Activated CD4-positive, CD25-positive, alpha-beta regulatory T cell treated with anti-CD3 and anti-CD28 coated beads, Interleukin-2, amount 50 U/mL, for 16 hours (primary cell): ENCODE measurements at regions not wholly inside any gene's neighbourhood (a gene's known extent, or its start where the extent isn't known, plus 50 kb on each side); places are given as distances from the start of the nearest gene placed in this dataset.
"Not testable (repeated sequence)": the region's sequence is repeated elsewhere in the genome, so short reads cannot be mapped to it uniquely, and the experiment has no call there.

Source experiments
- DNase-seq: peaks from one replicate; pipeline ENCODE4 v3.0.0-alpha.2; 2020; ENCODE audit warnings: low read depth, low spot score

GRCh38 chr10:45056806-45057205 is 56.1 kb downstream of the ZNF22 start:
- DNase-seq, result not testable (repeated sequence)

GRCh38 chr10:45058580-45058979 is 57.9 kb downstream of the ZNF22 start:
- no peak for DNase-seq

GRCh38 chr10:45058992-45059561 is 58.4 kb downstream of the ZNF22 start:
- no peak for DNase-seq

GRCh38 chr10:45059632-45060031 is 58.9 kb downstream of the ZNF22 start:
- DNase-seq, result no peak

- DNase-seq, result no peak
Observed at GRCh38 chr10:45061982-45062381, 61.3 kb downstream of the ZNF22 start.

GRCh38 chr10:45063591-45064231 is 63.0 kb downstream of the ZNF22 start:
- no peak for DNase-seq

GRCh38 chr10:45064998-45065397 is 64.3 kb downstream of the ZNF22 start:
- no peak for DNase-seq

GRCh38 chr10:45071043-45071813 is 70.5 kb downstream of the ZNF22 start:
- no peak for DNase-seq

GRCh38 chr10:45075216-45075615 is 74.5 kb downstream of the ZNF22 start:
- DNase-seq, result no peak

GRCh38 chr10:45075826-45076380 is 75.2 kb downstream of the ZNF22 start:
- DNase-seq, result no peak

GRCh38 chr10:45076891-45077290 is 76.2 kb downstream of the ZNF22 start:
- no peak for DNase-seq

- DNase-seq, result no peak
Observed at GRCh38 chr10:45080331-45080730, 79.6 kb downstream of the ZNF22 start.

GRCh38 chr10:45082176-45082575 is 81.5 kb downstream of the ZNF22 start:
- DNase-seq, result no peak

GRCh38 chr10:45091968-45092367 is 91.2 kb downstream of the ZNF22 start:
- DNase-seq, result no peak

- no peak for DNase-seq
Observed at GRCh38 chr10:45093945-45094344, 93.2 kb downstream of the ZNF22 start.

- DNase-seq, result no peak
Observed at GRCh38 chr10:45095286-45095685, 94.6 kb downstream of the ZNF22 start.

GRCh38 chr10:45096001-45096400 is 95.3 kb downstream of the ZNF22 start:
- DNase-seq, result no peak

- DNase-seq, result no peak
Observed at GRCh38 chr10:45100429-45100828, 99.7 kb downstream of the ZNF22 start.

- DNase-seq, result no peak
Observed at GRCh38 chr10:45104674-45105073, 104.0 kb downstream of the ZNF22 start.

- not testable (repeated sequence) for DNase-seq
Observed at GRCh38 chr10:45105309-45105708, 104.6 kb downstream of the ZNF22 start.

GRCh38 chr10:45106236-45106856 is 105.6 kb downstream of the ZNF22 start:
- DNase-seq, result no peak

- DNase-seq, result no peak
Observed at GRCh38 chr10:45111509-45111908, 110.8 kb downstream of the ZNF22 start.
